NCI-H146 (cell line): ENCODE measurements at regions not wholly inside any gene's neighbourhood (a gene's known extent, or its start where the extent isn't known, plus 50 kb on each side); places are given as distances from the start of the nearest gene placed in this dataset.

Source experiments
- DNase-seq: peaks from one replicate; lab custom pipeline; 2025; lab: John Stamatoyannopoulos, UW

- DNase-seq, result no peak
Observed at GRCh38 chr22:48710410-48710809, 1117.3 kb downstream of the BRD1 start.

GRCh38 chr22:48709976-48710375 lies 1117.7 kb downstream of the BRD1 start:
- DNase-seq, result no peak

GRCh38 chr22:48709453-48709852 lies 1118.2 kb downstream of the BRD1 start:
- DNase-seq, result no peak

GRCh38 chr22:48708558-48709245 lies 1119.0 kb downstream of the BRD1 start:
- no peak for DNase-seq

- no peak for DNase-seq
Observed at GRCh38 chr22:48707763-48708557, 1119.7 kb downstream of the BRD1 start.

- no peak for DNase-seq
Observed at GRCh38 chr22:48706934-48707762, 1120.5 kb downstream of the BRD1 start.

GRCh38 chr22:48705917-48706605 lies 1121.6 kb downstream of the BRD1 start:
- DNase-seq, result no peak

- DNase-seq, result no peak
Observed at GRCh38 chr22:48705159-48705916, 1122.3 kb downstream of the BRD1 start.

GRCh38 chr22:48704335-48704734 lies 1123.3 kb downstream of the BRD1 start:
- DNase-seq, result no peak

GRCh38 chr22:48703265-48703941 lies 1124.3 kb downstream of the BRD1 start:
- DNase-seq, result no peak

- no peak for DNase-seq
Observed at GRCh38 chr22:48702573-48703264, 1125.0 kb downstream of the BRD1 start.

GRCh38 chr22:48701296-48702030 lies 1126.2 kb downstream of the BRD1 start:
- DNase-seq, result no peak

- DNase-seq, result no peak
Observed at GRCh38 chr22:48700566-48701295, 1126.9 kb downstream of the BRD1 start.

- no peak for DNase-seq
Observed at GRCh38 chr22:48700180-48700565, 1127.5 kb downstream of the BRD1 start.

GRCh38 chr22:48699511-48699910 lies 1128.2 kb downstream of the BRD1 start:
- no peak for DNase-seq

- no peak for DNase-seq
Observed at GRCh38 chr22:48698618-48699017, 1129.1 kb downstream of the BRD1 start.

GRCh38 chr22:48697694-48698276 lies 1129.9 kb downstream of the BRD1 start:
- no peak for DNase-seq

GRCh38 chr22:48697223-48697622 lies 1130.5 kb downstream of the BRD1 start:
- DNase-seq, result no peak
